HT-29 (cell line): ENCODE measurements at regions not wholly inside any gene's neighbourhood (a gene's known extent, or its start where the extent isn't known, plus 50 kb on each side); places are given as distances from the start of the nearest gene placed in this dataset.
"Not testable (repeated sequence)": the region's sequence is repeated elsewhere in the genome, so short reads cannot be mapped to it uniquely, and the experiment has no call there.

Experiments used
- DNase-seq: peaks from one replicate; pipeline ENCODE4 v3.0.0-alpha.2; 2015; ENCODE audit warnings: low spot score

DNA sequence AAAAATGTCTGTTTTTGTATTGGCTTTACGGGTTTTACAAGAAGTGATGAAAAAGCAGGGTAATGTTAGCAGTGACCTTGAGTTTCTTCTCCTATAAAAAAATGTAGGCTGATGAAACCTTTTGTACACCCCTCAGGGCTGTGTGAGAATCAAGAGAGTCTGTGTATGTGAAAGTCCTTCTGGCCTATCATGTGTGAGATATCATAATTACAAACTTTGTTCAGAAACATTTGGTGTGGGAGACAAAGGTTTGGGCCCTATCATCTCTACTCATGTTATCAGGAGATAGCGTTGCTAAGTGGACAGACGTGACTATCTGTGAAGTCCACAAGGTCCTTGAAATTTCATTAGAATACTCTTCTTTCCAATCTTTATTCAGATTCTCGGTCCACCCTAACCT, 170.6 kb upstream of the HAND2 start:
- no peak for DNase-seq

DNA sequence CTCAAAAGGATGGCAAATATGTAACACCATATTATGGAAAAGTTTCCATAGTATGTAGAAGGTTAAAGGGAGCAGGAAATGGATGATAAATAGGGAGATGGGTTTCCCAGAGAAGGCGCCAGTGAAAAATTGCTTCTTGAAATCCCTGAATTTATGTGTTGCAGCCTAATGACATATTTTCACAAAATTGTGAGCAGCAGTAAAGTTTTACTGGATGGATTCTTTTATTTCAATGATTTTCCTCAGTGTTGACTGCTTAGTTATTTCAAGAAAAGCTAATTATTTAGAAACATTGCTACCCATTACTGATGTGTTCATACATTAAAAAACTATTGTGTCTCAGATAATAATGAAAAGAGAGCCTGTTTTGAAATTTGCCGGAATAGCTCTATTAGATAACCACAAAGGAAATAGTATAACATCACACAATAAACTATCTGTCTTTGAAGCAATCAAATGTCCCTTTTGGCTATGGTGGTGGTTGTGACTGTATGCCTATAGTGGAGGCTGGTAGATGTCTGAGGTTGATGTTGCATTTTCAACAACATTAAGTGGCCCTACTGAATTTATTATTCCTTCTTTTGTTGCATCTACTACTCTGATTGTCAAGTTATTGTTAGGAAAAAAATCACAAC, 169.9 kb upstream of the HAND2 start:
- DNase-seq, result no peak

DNA sequence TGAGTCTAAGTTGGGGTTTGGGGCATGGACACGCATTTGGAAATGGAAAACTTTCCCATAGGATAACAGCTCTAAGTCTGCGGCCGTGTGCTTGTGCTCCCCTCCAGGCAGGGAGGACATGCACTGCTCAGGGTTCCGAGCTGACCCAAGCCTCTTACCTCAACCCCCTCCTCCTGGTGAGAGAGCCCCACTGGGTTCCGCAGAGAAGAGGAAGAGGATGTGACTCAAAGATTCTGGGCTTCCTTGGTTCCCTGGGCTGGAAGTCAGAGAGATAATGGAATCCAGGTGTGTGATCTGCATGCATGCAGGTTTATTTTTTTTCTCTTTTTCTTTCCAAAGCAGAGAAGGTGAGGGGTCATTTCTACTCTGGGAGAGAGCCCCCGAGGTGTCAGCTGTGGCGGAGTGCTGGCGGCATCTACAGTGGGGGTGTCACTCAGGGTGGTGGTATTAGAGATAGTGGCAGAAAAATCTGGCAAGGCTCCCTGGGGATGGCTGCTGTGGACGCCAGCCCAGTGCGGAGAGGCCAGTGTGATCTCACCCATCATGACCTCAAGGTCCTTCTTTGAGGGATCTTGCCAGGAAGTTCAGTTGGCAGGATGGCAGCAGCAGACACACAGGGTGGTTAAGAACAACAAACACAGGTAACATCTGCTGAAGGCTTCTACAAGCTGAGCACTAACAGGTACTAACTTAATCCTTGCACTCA, 168.7 kb upstream of the HAND2 start:
- no peak for DNase-seq

DNA sequence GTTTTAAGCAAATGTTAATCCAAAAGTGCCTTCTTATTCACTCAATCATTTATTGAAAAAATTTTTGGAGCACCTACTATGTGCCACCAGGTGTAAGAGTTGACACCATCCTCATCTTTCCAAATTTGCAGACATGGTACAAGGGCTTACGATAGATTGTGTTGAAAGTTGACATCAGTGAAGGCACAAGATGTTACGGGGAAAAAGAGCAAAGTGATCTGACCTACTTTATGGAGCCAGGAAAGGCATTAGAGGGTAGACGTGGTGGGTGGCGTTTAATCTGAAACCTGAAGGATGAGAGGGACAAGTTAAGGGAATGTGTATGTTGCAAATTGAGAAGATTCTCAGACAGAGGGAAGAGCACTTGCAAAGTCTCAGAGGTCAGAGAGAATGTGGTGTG, 167.8 kb upstream of the HAND2 start:
- no peak for DNase-seq

DNA sequence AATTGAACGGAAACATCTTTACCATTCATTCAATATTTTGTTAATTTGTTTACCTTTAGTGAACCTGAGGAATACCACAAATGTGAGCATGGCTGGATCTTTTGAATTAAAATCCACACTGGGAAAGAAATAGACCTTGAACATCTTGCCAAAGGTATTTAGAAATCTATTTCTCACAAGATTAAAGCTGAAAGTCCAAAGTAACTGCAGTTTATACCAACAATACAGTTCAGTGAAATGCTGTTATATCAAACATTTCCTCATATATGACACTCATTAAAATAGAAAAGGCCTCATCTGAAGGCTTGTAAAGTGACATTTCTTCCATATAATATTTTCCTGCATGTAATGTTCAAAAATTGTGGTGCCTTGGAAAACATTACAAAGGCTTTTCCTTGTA, 166.5 kb upstream of the HAND2 start:
- DNase-seq, result no peak

DNA sequence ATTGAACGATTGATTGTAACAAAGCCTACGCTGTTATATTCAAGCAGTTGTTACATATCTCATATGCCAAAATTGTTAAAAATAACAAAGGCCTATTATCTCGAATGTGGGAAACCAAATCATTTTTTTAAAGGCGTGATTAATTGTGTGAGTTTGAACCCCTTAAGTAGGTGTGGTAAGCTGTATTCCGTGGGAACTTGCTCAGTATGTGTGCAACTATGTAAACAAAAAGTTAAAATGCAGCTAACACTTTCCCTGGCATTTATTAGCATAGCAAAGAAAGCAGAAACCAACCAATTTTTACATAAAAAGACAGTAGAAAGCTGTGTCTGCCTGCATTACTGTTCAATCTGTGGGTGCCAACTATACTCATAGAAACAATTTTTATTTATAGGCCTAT, 166.0 kb upstream of the HAND2 start:
- DNase-seq, result no peak

DNA sequence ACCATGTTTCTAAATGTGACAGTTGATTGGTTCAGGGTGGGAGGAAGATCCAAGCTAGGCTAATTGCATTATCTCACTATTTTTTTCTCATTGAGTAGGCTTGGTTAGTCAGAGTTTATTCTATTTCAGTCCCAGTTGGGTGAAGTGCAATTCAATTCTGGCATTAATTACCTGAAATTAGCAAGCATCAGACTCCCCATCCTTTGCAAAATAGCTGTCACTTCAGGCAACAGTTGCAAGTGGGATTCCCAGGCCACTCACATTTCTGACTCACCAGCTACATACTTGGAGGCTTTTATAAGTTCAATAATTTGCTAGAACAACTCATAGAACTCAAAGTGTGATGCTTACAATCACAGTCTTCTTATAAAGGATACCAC, 155.8 kb upstream of the HAND2 start:
- DNase-seq, result no peak

DNA sequence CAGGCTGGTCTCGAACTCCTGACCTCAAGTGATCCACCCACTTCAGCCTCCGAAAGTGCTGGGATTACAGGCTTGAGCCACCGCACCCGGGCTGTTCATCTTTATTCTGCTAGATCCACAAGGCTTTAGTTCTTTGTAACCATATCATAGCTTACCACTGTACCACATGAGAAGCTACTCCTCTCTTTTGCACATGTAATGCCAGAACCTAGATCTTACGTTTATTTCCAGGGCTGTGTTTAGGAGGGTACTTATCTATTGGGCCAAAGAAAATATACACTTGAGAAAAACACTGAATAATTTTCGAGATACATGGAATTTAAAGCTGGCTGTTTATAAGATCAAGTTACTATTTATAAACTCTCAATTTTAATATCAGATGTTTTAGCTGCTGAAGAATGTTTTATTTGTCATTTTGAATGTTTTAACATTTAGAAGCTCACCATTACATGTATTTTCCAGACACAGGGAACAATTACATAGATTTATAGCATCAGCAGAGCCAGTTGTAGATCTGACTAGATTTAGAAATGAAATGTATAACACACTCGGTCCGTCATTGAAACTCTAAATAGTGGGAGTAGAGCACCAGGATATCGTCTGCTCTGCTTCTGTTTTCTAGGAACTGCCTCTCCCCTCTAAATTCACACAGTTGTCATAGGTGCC, 155.3 kb upstream of the HAND2 start:
- DNase-seq, result no peak

DNA sequence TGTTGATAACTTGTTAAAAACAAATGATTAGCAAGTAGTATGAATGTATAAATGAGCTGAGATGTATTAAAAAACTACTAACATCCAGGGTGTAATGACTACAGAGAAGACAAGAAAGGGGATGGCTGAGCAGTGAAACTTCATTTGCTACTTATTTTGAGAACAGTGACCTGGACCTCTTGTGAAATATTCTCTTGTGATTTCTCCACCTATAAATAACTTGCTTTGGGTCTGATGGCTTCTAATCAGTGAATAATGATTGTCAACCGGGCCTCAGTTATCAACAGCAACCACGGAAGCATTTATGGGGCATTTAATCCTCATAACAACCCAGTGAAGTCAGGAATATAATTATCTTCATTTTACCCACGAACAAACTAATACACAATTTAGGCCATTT, 154.2 kb upstream of the HAND2 start:
- no peak for DNase-seq

DNA sequence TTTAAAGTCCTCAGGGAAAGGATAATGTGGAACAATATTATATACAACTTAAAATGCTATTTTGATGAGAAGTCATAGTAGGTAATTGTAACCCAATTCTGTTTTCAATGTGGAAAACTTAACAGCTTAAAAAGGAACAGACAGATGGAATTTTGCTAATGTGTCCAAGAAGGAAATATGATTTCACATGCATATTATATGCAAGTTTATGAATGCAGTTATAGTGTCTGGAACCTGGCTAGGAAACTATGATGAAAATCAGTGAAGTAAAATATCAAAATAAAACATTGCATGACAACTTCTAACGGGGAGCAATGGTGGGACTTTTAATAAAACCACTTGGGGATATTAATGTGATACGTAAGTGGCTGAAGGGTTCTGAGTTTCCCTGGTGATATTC, 152.6 kb upstream of the HAND2 start:
- DNase-seq, result no peak

DNA sequence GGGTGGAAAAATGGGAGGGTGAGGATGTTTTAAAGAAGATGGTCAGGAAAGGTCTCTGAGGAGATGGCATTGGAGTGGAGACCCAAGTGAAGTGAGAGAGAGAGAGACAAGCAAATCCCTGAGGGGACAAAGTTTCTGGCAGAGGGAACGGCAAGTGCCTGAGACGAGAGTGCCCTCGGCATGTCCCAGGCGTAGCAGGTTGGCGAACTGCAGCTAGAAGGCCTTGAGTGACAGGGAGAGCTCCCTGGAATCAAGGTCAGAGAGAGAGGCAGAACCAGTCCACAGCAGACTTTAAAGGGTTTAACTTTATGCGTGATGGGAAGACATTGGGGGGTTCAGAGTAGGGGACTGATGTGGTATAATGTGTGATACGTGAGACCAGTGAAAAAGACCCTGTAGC, 150.2 kb upstream of the HAND2 start:
- no peak for DNase-seq

DNA sequence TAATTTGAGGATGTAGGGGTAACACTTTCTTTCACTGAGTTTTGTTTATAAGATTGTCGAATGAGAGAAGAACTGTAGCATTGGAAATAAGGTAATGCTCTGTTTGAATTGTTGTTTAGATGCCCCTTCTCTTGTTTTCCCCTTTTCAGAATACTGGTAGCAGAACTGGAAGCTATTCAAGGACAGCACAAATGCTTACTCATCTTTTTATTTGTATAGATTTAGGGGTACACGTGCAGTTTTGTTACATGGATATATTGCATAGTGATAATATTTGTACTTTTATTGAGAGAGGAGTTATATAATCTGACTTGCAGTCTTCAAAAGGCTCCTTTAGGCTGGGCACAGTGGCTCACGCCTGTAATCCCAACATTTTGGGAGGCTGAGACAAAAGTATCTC, 145.4 kb upstream of the HAND2 start:
- DNase-seq, result no peak

DNA sequence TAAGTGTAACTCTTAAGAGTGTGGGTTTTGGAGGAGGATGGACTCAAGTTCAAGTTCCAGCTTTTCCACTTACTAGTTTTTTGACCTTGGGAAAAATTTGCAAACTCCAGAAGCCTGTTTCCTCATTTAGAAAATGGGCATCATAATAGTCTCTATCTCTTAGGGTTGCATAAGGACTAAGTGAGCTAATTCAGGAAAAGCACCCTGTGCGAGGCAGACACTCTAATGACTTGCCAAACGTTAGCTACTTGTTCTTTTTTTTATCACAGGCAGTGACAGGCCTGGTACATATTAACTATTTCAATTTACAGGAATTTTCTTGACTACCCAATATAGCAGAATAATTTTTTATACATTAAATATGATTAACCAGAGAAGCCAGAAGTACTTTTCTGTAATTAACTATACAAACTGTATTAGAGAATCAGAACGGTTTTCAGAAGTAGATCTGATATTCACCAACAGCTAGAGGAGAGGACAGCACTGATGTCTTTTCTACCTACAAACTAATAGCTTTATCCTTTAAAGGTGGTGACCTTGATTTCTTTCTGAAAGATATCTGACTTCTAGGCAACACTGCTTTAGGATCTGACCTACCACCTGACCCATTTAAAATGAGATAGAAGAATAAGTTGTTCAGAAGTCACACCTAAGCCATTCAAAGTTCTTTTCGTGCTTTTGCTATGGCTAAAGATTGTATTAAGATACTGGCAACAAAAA, 139.6 kb upstream of the HAND2 start:
- DNase-seq, result no peak

DNA sequence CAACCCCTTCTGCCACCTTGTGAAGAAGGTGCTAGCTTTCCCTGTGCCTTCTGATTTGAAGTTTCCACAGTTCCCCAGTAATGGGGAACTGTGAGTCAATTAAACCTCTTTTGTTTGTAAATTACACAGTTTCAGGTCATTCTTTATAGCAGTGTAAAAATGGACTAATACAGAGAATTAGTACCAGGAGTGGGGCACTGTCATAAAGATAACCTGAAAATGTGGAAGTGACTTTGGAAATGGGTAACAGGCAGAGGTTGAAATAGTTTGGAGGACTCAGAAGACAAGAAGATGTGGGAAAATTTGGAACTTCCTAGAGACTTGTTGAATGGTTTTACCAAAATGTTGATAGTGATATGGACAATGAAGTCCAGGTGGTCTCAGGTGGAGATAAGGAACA, 131.0 kb upstream of the HAND2 start:
- no peak for DNase-seq

DNA sequence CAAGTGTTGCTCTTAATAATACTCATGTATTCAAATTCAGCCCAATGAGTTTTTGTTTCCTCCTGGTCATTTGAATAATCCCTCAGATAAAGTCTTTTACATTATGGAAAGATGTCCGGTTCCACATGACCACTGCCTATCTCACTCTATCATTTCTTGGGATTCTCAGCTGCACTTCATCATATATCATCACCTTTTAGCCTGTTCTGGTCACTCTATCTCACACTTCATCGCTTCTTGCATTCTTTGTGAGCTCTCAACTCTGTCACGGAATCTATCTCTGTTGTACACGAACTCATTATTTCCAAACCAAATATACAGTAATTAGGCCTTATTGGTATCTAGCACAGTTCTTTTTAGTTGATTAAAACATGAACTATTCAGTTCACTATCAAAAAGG, 126.9 kb upstream of the HAND2 start:
- DNase-seq, result no peak

DNA sequence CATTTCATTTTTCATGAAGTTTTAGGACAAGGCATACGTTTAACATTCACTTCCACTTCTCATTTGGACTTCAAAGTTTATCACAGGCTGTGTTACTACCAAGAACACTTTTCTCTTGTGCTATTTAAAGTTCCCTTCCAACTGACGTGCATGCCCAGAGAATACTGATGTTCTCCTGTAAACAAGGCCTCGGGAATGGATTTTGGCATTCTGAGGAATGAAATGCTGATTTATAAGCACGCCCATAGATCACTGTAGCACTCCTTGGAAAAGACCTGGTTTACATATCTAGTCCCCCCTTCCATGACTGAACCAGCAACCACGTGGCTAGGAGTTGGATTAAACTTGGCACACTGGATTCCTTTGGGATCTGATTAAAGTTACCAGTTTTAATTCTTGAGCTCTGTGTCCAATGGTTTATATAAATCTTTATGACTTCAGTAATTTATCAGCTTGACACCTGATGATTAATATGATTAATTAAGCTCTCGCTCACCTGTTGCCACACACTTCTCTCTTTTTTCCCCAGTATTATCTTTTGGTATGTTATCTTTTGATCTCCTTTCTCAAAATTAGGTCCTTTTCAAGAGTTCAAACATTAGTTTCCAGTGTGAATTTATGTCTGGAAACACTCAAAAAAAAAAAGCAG, 122.4 kb upstream of the HAND2 start:
- no peak for DNase-seq

DNA sequence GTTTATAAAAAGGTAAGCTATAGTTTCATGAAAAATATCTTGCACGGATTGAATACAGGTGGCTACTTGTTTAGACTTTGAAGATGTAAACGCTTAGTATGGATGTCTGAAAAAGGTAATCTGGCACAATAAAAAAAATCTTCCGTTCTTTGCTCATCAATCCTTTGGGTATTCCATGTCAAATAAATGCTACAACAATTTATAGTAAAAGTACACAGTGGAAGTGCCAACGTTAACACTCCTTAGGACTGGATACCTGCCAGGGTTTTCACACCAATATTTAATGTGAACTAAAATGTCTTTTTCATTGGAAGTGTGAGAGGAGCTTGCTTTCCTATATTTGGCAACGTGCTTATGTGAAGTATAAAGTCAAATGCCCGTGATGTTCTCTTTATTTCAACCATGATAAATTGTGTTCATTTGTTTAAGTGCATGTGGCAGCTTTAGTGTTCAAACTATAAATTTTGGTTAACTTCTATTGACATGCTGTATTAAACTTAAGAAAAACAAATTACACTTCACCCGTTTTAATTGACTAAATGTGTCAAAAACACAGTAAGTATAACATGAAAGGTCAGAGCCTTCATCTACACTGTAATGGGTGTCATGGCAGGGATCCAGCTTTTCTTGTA, 121.7 kb upstream of the HAND2 start:
- no peak for DNase-seq

DNA sequence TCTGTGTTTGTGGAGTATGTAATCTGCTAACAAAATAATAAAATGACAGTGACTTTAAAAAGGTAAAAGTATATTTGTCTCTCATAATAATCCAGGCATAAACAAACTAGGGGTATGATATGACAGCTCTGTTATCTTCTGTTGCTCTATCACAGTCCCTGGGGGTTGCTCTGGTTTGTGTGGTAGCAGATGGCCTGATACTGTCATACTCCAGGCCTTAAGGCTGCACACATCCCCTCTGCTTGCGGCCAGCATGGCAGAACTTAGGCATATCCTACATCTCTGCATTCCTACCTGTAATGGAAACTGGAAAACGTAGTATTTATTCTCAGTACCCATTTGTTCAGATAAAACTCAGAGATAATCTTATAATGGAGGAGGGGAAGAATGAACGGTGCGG, 117.9 kb upstream of the HAND2 start:
- DNase-seq, result no peak

DNA sequence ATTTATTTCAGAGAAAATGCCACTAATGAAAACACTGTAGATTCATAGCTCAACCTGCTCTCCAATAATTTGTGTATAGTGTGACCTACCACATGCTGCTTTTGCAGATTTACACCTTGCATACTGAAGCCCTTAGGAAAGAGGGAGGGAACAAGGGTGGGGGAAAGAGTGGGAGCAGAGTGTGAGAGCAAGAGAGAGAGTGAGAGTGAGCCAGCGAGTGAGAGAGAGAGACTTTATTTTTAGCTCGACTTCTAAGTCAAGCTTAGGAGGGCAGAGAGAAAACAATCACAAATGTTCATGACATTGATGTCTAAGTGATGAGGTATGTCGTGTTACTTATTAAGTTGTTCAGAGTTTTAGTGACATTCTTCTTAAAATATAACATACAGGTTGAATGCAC, 112.5 kb upstream of the HAND2 start:
- no peak for DNase-seq

DNA sequence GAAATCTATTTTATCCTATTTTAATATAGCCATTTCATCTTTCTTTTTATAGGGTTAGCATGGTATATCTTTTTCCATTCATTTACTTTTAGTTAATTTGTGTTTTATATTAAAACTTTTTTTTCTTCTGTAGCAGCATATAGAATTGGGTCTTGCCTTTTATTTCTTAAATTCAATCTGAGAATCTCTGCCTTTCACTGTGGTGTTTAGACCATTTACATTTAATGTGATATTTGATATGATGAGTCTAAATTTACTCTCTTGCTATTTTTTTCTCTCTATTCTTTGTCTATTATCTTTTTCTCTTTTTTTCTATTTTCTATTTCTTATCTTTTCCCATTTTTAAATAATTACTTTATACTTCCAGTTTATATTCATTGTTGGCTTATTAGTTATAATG, 105.4 kb upstream of the HAND2 start:
- DNase-seq, result no peak

DNA sequence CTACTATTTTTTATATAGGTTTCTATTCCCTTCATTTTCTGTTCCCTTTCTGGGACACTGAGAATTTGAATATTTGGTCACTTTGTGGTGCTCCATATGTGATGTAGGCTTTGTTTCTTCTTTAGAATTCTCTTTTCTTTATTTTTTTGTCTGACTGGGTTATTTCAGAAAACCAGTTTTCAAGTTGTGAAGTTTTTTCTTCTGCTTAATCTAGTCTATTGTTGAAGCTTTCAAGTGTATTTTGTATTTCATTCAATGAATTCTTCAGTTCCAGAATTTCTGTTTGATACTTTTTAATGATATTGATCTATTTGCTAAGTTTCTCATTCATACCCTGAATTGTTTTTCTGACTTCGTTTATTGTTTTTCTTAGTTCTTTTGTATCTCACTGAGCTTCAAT, 96.2 kb upstream of the HAND2 start:
- DNase-seq, result no peak

DNA sequence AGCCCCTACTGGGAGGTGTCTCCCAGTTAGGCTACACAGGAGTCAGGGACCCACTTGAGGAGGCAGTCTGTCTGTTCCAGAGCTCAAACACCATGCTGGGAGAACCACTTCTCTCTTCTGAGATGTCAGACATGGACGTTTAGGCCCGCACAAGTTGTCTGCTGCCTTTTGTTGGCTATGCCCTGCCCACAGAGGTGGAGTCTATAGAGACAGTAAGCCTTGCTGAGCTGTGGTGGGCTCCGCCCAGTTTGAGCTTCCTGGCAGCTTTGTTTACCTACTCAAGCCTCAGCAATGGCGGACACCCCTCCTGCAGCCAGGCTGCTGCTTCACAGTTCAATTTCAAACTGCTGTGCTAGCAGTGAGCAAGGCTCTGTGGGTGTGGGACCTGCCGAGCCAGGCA, 88.6 kb upstream of the HAND2 start:
- DNase-seq, result not testable (repeated sequence)
